Skeletal muscle tissue (tissue), 3 donors: ENCODE measurements at regions not wholly inside any gene's neighbourhood (a gene's known extent, or its start where the extent isn't known, plus 50 kb on each side); places are given as distances from the start of the nearest gene placed in this dataset.
"Not testable (repeated sequence)": the region's sequence is repeated elsewhere in the genome, so short reads cannot be mapped to it uniquely, and the experiment has no call there.

ENCODE experiments used
- H3K27ac ChIP-seq: one replicate; pipeline ENCODE4 v1.7.0; 2013; ENCODE audit warnings: mild to moderate bottlenecking, low read depth, low read length, inconsistent platforms
- H3K27me3 ChIP-seq, 3 donors: one replicate each; pipeline ENCODE4 v1.7.0; 2013; ENCODE audit warnings: low read length in 3 of 3; ENCODE audit not compliant: control insufficient read depth in 3 of 3, insufficient read depth in 3 of 3
- H3K36me3 ChIP-seq, 3 donors: one replicate each; pipeline ENCODE4 v1.7.0; 2013; ENCODE audit warnings: low read length in 3 of 3; ENCODE audit not compliant: control insufficient read depth in 3 of 3, insufficient read depth in 3 of 3
- H3K4me1 ChIP-seq, 3 donors: one replicate each; pipeline ENCODE4 v1.7.0; 2013; ENCODE audit warnings: low read length in 3 of 3, mild to moderate bottlenecking in 3 of 3; ENCODE audit not compliant: control insufficient read depth in 3 of 3, insufficient read depth in 3 of 3
- H3K4me3 ChIP-seq, 3 donors: one replicate each; pipeline ENCODE4 v1.7.0; 2013; ENCODE audit warnings: low read length in 3 of 3
- H3K9ac ChIP-seq, 3 donors: one replicate each; pipeline ENCODE4 v1.7.0; 2013; ENCODE audit warnings: low read length in 3 of 3, mild to moderate bottlenecking in 3 of 3, moderate library complexity in 2 of 3, low read depth in 1 of 3
- H3K9me3 ChIP-seq, 3 donors: one replicate each; pipeline ENCODE4 v1.7.0; 2013; ENCODE audit warnings: low read length in 3 of 3; ENCODE audit not compliant: control insufficient read depth in 3 of 3
- donor health status: Osteomylitis.

GRCh38 chr2:150350500-150350899 lies 137.0 kb downstream of the RND3 start:
- H3K27ac ChIP-seq, result no peak overlapping the region
- H3K4me1 ChIP-seq, result peaks cover 0 to 3% (median 0%) of the 10 kb centered on the region in 3 donors
- H3K36me3 ChIP-seq, result no peaks in the 10 kb centered on the region
- no peak overlapping the region for H3K9ac ChIP-seq
- no peak overlapping the region for H3K4me3 ChIP-seq
- H3K9me3 ChIP-seq, result no peaks in the 10 kb centered on the region
- no peaks in the 10 kb centered on the region for H3K27me3 ChIP-seq

DNA sequence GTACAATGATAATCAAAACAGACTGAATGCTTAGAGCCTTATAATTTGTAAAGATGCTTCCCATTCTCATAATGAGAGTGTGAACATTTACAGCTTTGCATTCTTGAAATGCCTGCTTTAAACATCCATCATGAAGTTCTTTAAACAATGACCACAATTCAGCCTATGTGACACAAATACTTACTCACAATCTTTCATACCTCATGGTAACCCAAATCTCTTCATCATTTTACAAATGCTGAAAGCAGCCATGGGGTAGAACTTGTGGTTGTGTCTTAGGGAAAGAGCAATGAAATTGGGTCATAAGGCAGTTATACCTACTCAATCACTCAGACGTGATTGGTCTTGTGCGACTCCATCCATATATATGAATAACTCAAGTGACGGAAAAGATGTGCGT lies 140.7 kb downstream of the RND3 start:
- H3K4me1 ChIP-seq, result peaks cover 0 to 3% (median 0%) of the 10 kb centered on the region in 3 donors
- no peaks in the 10 kb centered on the region for H3K27me3 ChIP-seq
- H3K9ac ChIP-seq, result no peak overlapping the region
- no peaks in the 10 kb centered on the region for H3K36me3 ChIP-seq
- no peak overlapping the region for H3K4me3 ChIP-seq
- H3K27ac ChIP-seq, result no peak overlapping the region
- no peaks in the 10 kb centered on the region for H3K9me3 ChIP-seq

- no peak overlapping the region for H3K27ac ChIP-seq
- H3K9ac ChIP-seq, result no peak overlapping the region
- H3K36me3 ChIP-seq, result no peaks in the 10 kb centered on the region
- no peak overlapping the region for H3K4me3 ChIP-seq
- no peaks in the 10 kb centered on the region for H3K9me3 ChIP-seq
- H3K4me1 ChIP-seq, result no peaks in the 10 kb centered on the region
- H3K27me3 ChIP-seq, result no peaks in the 10 kb centered on the region
These were observed 145.3 kb downstream of the RND3 start for GRCh38 chr2:150341982-150342680.

- Histone ChIP-seq H3K4me3 (no peak overlapping the region), H3K4me1 (no peaks in the 10 kb centered on the region), H3K36me3 (no peaks in the 10 kb centered on the region), H3K9ac (no peak overlapping the region), H3K27me3 (no peaks in the 10 kb centered on the region), H3K27ac (no peak overlapping the region), H3K9me3 (no peaks in the 10 kb centered on the region)
These were observed 147.5 kb downstream of the RND3 start for GRCh38 chr2:150339951-150340350.

- Histone ChIP-seq H3K27me3 (no peaks in the 10 kb centered on the region), H3K36me3 (no peaks in the 10 kb centered on the region), H3K4me1 (no peaks in the 10 kb centered on the region), H3K9me3 (no peaks in the 10 kb centered on the region), H3K4me3 (no peak overlapping the region), H3K9ac (no peak overlapping the region), H3K27ac (no peak overlapping the region)
These were observed 148.2 kb downstream of the RND3 start for GRCh38 chr2:150339282-150339681.

DNA sequence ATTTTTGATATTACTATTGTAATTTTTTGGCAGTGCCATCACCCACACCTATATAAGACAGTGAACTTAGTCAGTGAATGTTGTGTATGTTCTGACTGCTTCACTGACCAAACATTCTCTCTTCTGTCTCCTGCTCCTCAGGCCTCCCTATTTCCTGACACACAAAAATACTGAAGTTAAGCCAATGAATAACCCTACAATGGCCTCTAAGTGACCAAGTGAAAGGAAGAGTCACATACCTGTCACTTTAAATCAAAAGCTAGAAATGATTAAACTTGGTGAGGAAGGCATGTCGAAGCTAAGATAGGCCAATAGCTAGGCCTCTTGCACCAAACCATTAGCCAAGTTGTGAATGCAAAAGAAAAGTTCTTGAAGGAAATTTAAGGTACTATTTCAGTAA lies 151.9 kb downstream of the RND3 start:
- Histone ChIP-seq H3K4me1 (peaks cover 0 to 4% (median 3%) of the 10 kb centered on the region in 3 donors), H3K36me3 (no peaks in the 10 kb centered on the region), H3K9me3 (no peaks in the 10 kb centered on the region), H3K27ac (no peak overlapping the region), H3K27me3 (no peaks in the 10 kb centered on the region), H3K4me3 (no peak overlapping the region), H3K9ac (no peak overlapping the region)

GRCh38 chr2:150332383-150332782 lies 155.1 kb downstream of the RND3 start:
- Histone ChIP-seq H3K27ac (no peak overlapping the region), H3K4me1 (peaks cover 0 to 4% (median 3%) of the 10 kb centered on the region in 3 donors), H3K36me3 (no peaks in the 10 kb centered on the region), H3K9ac (no peak overlapping the region), H3K4me3 (no peak overlapping the region), H3K9me3 (no peaks in the 10 kb centered on the region), H3K27me3 (no peaks in the 10 kb centered on the region)

DNA sequence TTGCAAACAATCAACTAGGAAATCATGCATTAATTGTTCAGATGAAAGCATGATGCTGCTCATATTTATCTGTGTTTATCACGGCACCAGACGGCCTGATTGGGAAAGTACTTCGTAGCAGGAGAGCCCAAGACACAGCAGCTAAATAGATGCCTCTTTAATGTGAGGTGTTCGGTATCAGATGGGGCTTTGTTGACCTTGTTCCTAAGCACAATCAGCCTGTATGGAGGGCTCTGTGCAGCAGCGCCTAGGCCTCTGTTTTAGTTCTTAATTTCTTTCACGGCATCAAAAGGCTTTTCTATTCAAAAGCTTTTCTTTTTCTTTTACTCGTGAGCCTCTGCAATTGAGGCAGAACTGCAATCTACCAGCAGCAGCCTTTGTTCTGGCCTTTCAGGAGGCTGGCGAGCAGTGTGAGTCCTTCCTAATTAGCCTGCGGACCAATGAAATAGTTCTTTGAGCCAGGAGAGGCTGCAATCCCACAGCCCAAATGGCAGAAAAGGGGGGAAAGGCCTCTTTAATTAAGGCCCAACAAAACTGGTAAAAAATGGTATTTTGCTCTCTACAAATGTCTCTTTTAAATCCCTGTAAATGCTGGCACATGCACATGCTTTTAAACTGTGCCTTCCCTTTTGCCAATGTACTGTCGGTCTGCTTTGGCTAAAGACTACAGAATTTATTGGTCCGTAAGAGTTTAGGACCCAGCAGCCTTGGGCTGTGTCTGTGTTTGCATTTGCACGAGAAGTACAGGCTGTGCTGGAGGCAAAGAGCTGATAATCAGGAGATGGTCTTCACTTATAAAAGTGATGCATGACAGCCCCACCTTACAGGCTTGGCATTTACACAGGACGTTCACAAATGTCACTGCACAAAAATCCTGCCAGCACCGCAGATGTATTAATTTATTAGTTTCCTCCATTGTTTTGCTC lies 159.6 kb downstream of the RND3 start:
- Histone ChIP-seq H3K27ac (no peak overlapping the region), H3K4me1 (peaks cover 0 to 4% (median 3%) of the 10 kb centered on the region in 3 donors), H3K9ac (no peak overlapping the region), H3K9me3 (no peaks in the 10 kb centered on the region), H3K4me3 (no peak overlapping the region), H3K27me3 (no peaks in the 10 kb centered on the region), H3K36me3 (no peaks in the 10 kb centered on the region)

GRCh38 chr2:150325656-150326314 lies 161.7 kb downstream of the RND3 start:
- Histone ChIP-seq H3K36me3 (no peaks in the 10 kb centered on the region), H3K9me3 (no peaks in the 10 kb centered on the region), H3K27ac (no peak overlapping the region), H3K27me3 (no peaks in the 10 kb centered on the region), H3K9ac (no peak overlapping the region), H3K4me3 (no peak overlapping the region), H3K4me1 (no peaks in the 10 kb centered on the region)

DNA sequence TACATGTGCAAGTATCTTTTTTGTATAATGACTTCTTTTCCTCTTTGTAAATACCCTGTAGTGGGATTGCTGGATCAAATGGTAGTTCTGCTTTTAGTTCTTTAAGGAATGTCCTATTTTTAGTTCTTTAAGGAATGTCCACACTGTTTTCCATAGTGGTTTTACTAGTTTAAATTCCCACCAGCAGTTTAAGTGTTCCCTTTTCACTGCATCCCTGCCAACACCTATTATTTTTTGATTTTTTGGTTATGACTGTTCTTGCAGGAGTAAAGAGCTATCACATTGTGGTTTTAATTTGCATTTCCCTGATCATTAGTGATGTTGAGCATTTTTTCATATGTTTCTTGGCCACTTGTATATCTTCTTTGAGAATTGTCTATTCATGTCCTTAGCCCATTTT lies 164.4 kb downstream of the RND3 start:
- H3K27ac ChIP-seq, H3K36me3 ChIP-seq, H3K9ac ChIP-seq, H3K27me3 ChIP-seq, H3K4me3 ChIP-seq, H3K4me1 ChIP-seq, H3K9me3 ChIP-seq: not testable (repeated sequence)
